ENCODE measurements at regions not wholly inside any gene's neighbourhood (a gene's known extent, or its start where the extent isn't known, plus 50 kb on each side); places are given as distances from the start of the nearest gene placed in this dataset.

GRCh38 chr11:92653454-92653853, 316.0 kb upstream of the MTNR1B start:
- ChIA-PET CTCF (no interaction called here), POLR2A (no interaction called here)
- Mint-ChIP-seq H3K9me3 (no peaks in the 10 kb centered on the region), H3K27me3 (no peaks in the 10 kb centered on the region), H3K4me3 (no peak overlapping the region), H3K4me1 (no peaks in the 10 kb centered on the region), H3K27ac (no peak overlapping the region), H3K36me3 (ENCODE audit: low read depth) (no peaks in the 10 kb centered on the region)
- intact Hi-C loops (cut with micrococcal nuclease): no loop called here
- DNase-seq (no peak), ATAC-seq (ENCODE audit: low read depth) (no peak)
- TF ChIP-seq CTCF (IDR thresholded peaks at IDR 0.05): no peak

- no peak for ATAC-seq (ENCODE audit: low read depth)
- no peaks in the 10 kb centered on the region for H3K9me3 Mint-ChIP-seq
- ChIA-PET POLR2A (no interaction called here), CTCF (no interaction called here)
- intact Hi-C loops (cut with micrococcal nuclease): no loop called here
- H3K27ac Mint-ChIP-seq: no peak overlapping the region
- TF ChIP-seq CTCF (IDR thresholded peaks at IDR 0.05): no peak
- no peak for DNase-seq
- H3K36me3 Mint-ChIP-seq (ENCODE audit: low read depth): no peaks in the 10 kb centered on the region
- H3K4me1 Mint-ChIP-seq: no peaks in the 10 kb centered on the region
- H3K27me3 Mint-ChIP-seq: no peaks in the 10 kb centered on the region
- H3K4me3 Mint-ChIP-seq: no peak overlapping the region
These were observed 312.7 kb upstream of the MTNR1B start for GRCh38 chr11:92656783-92657182.

GRCh38 chr11:92657226-92657625, 312.2 kb upstream of the MTNR1B start:
- TF ChIP-seq CTCF (IDR thresholded peaks at IDR 0.05): no peak
- DNase-seq (no peak), ATAC-seq (ENCODE audit: low read depth) (no peak)
- Mint-ChIP-seq H3K4me3 (no peak overlapping the region), H3K9me3 (no peaks in the 10 kb centered on the region), H3K36me3 (ENCODE audit: low read depth) (no peaks in the 10 kb centered on the region), H3K27ac (no peak overlapping the region), H3K27me3 (no peaks in the 10 kb centered on the region), H3K4me1 (no peaks in the 10 kb centered on the region)
- intact Hi-C loops (cut with micrococcal nuclease): no loop called here
- CTCF ChIA-PET: no interaction called here
- POLR2A ChIA-PET: no interaction called here

GRCh38 chr11:92658733-92659132, 310.7 kb upstream of the MTNR1B start:
- no peak for TF ChIP-seq CTCF (IDR thresholded peaks at IDR 0.05)
- CTCF ChIA-PET: no interaction called here
- Mint-ChIP-seq H3K9me3 (no peaks in the 10 kb centered on the region), H3K4me1 (no peaks in the 10 kb centered on the region), H3K36me3 (ENCODE audit: low read depth) (no peaks in the 10 kb centered on the region), H3K4me3 (no peak overlapping the region), H3K27me3 (no peaks in the 10 kb centered on the region), H3K27ac (no peak overlapping the region)
- DNase-seq (no peak), ATAC-seq (ENCODE audit: low read depth) (no peak)
- intact Hi-C loops (cut with micrococcal nuclease): no loop called here
- POLR2A ChIA-PET: no interaction called here

- no peak overlapping the region for H3K4me3 Mint-ChIP-seq
- H3K36me3 Mint-ChIP-seq (ENCODE audit: low read depth): no peaks in the 10 kb centered on the region
- no peaks in the 10 kb centered on the region for H3K9me3 Mint-ChIP-seq
- intact Hi-C loops (cut with micrococcal nuclease): no loop called here
- no peaks in the 10 kb centered on the region for H3K27me3 Mint-ChIP-seq
- no peaks in the 10 kb centered on the region for H3K4me1 Mint-ChIP-seq
- no peak overlapping the region for H3K27ac Mint-ChIP-seq
- DNase-seq (no peak), ATAC-seq (ENCODE audit: low read depth) (no peak)
- POLR2A ChIA-PET: no interaction called here
- CTCF ChIA-PET: no interaction called here
- TF ChIP-seq CTCF (IDR thresholded peaks at IDR 0.05): no peak
These were observed 309.7 kb upstream of the MTNR1B start for GRCh38 chr11:92659793-92660192.

All from activated B cell treated with CpG ODN at 0.5 μM for 24 hours (primary cell).